ENCODE measurements at regions not wholly inside any gene's neighbourhood (a gene's known extent, or its start where the extent isn't known, plus 50 kb on each side); places are given as distances from the start of the nearest gene placed in this dataset.

- TF ChIP-seq CTCF (IDR thresholded peaks at IDR 0.05) (no peak), POLR2AphosphoS5 (IDR thresholded peaks at IDR 0.05) (no peak)
These were observed 1337.2 kb upstream of the NXPH2 start for GRCh38 chr2:140117386-140117785.

Data from upper lobe of left lung (tissue), 4 donors.